Fibroblast of villous mesenchyme (primary cell): ENCODE measurements at regions not wholly inside any gene's neighbourhood (a gene's known extent, or its start where the extent isn't known, plus 50 kb on each side); places are given as distances from the start of the nearest gene placed in this dataset.

Experiments
- DNase-seq: peaks from one replicate; pipeline ENCODE4 v3.0.0-alpha.2; 2010; ENCODE audit warnings: low read depth
- H3K4me3 ChIP-seq: 2 replicates; pipeline ENCODE4 v1.5.1; 2011; ENCODE audit warnings: low read depth, mild to moderate bottlenecking, low read length
- CTCF ChIP-seq: IDR thresholded peaks from 2 replicates; pipeline ENCODE4 v1.5.1; 2012; ENCODE audit warnings: low read depth, mild to moderate bottlenecking, low read length; ENCODE audit not compliant: insufficient read depth

GRCh38 chr13:60754211-60755090, 357.4 kb downstream of the TDRD3 start:
- no peak for TF ChIP-seq CTCF
- DNase-seq: no peak
- no peak overlapping the region for H3K4me3 ChIP-seq

- DNase-seq: no peak
- no peak for TF ChIP-seq CTCF
- no peak overlapping the region for H3K4me3 ChIP-seq
Observed at GRCh38 chr13:60753641-60754040, 356.6 kb downstream of the TDRD3 start.

- TF ChIP-seq CTCF: no peak
- no peak overlapping the region for H3K4me3 ChIP-seq
- no peak for DNase-seq
Observed at GRCh38 chr13:60745343-60745742, 348.3 kb downstream of the TDRD3 start.

- no peak overlapping the region for H3K4me3 ChIP-seq
- TF ChIP-seq CTCF: no peak
- DNase-seq: no peak
Observed at GRCh38 chr13:60733933-60734332, 336.9 kb downstream of the TDRD3 start.

GRCh38 chr13:60727140-60727539, 330.1 kb downstream of the TDRD3 start:
- no peak for TF ChIP-seq CTCF
- no peak for DNase-seq
- no peak overlapping the region for H3K4me3 ChIP-seq

GRCh38 chr13:60721063-60721462, 324.0 kb downstream of the TDRD3 start:
- no peak overlapping the region for H3K4me3 ChIP-seq
- no peak for DNase-seq
- TF ChIP-seq CTCF: no peak

- DNase-seq: no peak
- H3K4me3 ChIP-seq: no peak overlapping the region
- TF ChIP-seq CTCF: no peak
Observed at GRCh38 chr13:60720590-60720989, 323.6 kb downstream of the TDRD3 start.
